ENCODE measurements at regions not wholly inside any gene's neighbourhood (a gene's known extent, or its start where the extent isn't known, plus 50 kb on each side); places are given as distances from the start of the nearest gene placed in this dataset.
"Not testable (repeated sequence)": the region's sequence is repeated elsewhere in the genome, so short reads cannot be mapped to it uniquely, and the experiment has no call there.

GRCh38 chr14:101292448-101292847, 268.8 kb upstream of the DIO3 start:
- Histone ChIP-seq H3K27ac (ENCODE audit: low read depth, low read length, poor library complexity, severe bottlenecking) (no peak overlapping the region), H3K27me3 (replicated peaks; ENCODE audit: insufficient read depth, low read depth, low read length, poor library complexity) (peaks cover 15% of the 10 kb centered on the region), H3K9me3 (ENCODE audit: low read depth, low read length, poor library complexity, severe bottlenecking) (no peaks in the 10 kb centered on the region), H3K36me3 (ENCODE audit: insufficient read depth, low read length, poor library complexity, severe bottlenecking) (no peaks in the 10 kb centered on the region), H3K4me1 (ENCODE audit: insufficient read depth, low read length, poor library complexity, severe bottlenecking) (no peaks in the 10 kb centered on the region), H3K4me3 (ENCODE audit: low read depth, low read length, poor library complexity, severe bottlenecking) (no peak overlapping the region)
- BruUV-seq (replicated peaks) = no TSS peak
- POLR2A ChIA-PET (ENCODE audit: low non-redundant PET) = no interaction called here
- no peak for DNase-seq (ENCODE audit: low spot score)
- CTCF ChIA-PET = no interaction called here
- intact Hi-C loops (cut with micrococcal nuclease; ENCODE audit: unreplicated experiment) = no loop called here
- TF ChIP-seq EZH2 (IDR thresholded peaks at IDR 0.05; ENCODE audit: borderline replicate concordance, low read depth, low read length, poor library complexity, severe bottlenecking) (no peak), CTCF (conservative IDR thresholded peaks at IDR 0.05; ENCODE audit: low read depth, low read length) (no peak)

GRCh38 chr14:101293605-101294004, 267.7 kb upstream of the DIO3 start:
- Histone ChIP-seq H3K4me3 (ENCODE audit: low read depth, low read length, poor library complexity, severe bottlenecking) (no peak overlapping the region), H3K27me3 (replicated peaks; ENCODE audit: insufficient read depth, low read depth, low read length, poor library complexity) (peaks cover 15% of the 10 kb centered on the region), H3K36me3 (ENCODE audit: insufficient read depth, low read length, poor library complexity, severe bottlenecking) (no peaks in the 10 kb centered on the region), H3K4me1 (ENCODE audit: insufficient read depth, low read length, poor library complexity, severe bottlenecking) (no peaks in the 10 kb centered on the region), H3K9me3 (ENCODE audit: low read depth, low read length, poor library complexity, severe bottlenecking) (no peaks in the 10 kb centered on the region), H3K27ac (ENCODE audit: low read depth, low read length, poor library complexity, severe bottlenecking) (no peak overlapping the region)
- TF ChIP-seq EZH2 (IDR thresholded peaks at IDR 0.05; ENCODE audit: borderline replicate concordance, low read depth, low read length, poor library complexity, severe bottlenecking) (no peak), CTCF (conservative IDR thresholded peaks at IDR 0.05; ENCODE audit: low read depth, low read length) (no peak)
- ChIA-PET POLR2A (ENCODE audit: low non-redundant PET) (no interaction called here), CTCF (no interaction called here)
- BruUV-seq (replicated peaks) = no TSS peak
- intact Hi-C loops (cut with micrococcal nuclease; ENCODE audit: unreplicated experiment) = no loop called here
- no peak for DNase-seq (ENCODE audit: low spot score)

GRCh38 chr14:101294136-101294535, 267.2 kb upstream of the DIO3 start:
- Histone ChIP-seq H3K27me3 (replicated peaks; ENCODE audit: insufficient read depth, low read depth, low read length, poor library complexity) (peaks cover 15% of the 10 kb centered on the region), H3K4me1 (ENCODE audit: insufficient read depth, low read length, poor library complexity, severe bottlenecking) (no peaks in the 10 kb centered on the region), H3K4me3 (ENCODE audit: low read depth, low read length, poor library complexity, severe bottlenecking) (no peak overlapping the region), H3K9me3 (ENCODE audit: low read depth, low read length, poor library complexity, severe bottlenecking) (no peaks in the 10 kb centered on the region), H3K36me3 (ENCODE audit: insufficient read depth, low read length, poor library complexity, severe bottlenecking) (no peaks in the 10 kb centered on the region), H3K27ac (ENCODE audit: low read depth, low read length, poor library complexity, severe bottlenecking) (no peak overlapping the region)
- TF ChIP-seq EZH2 (IDR thresholded peaks at IDR 0.05; ENCODE audit: borderline replicate concordance, low read depth, low read length, poor library complexity, severe bottlenecking) = no peak
- TF ChIP-seq CTCF (conservative IDR thresholded peaks at IDR 0.05; ENCODE audit: low read depth, low read length) = no peak
- POLR2A ChIA-PET (ENCODE audit: low non-redundant PET) = no interaction called here
- CTCF ChIA-PET = no interaction called here
- DNase-seq (ENCODE audit: low spot score) = no peak
- no TSS peak for BruUV-seq (replicated peaks)
- intact Hi-C loops (cut with micrococcal nuclease; ENCODE audit: unreplicated experiment) = no loop called here

GRCh38 chr14:101299781-101300180, 261.5 kb upstream of the DIO3 start:
- DNase-seq (ENCODE audit: low spot score); CTCF ChIA-PET; H3K4me3 ChIP-seq (ENCODE audit: low read depth, low read length, poor library complexity, severe bottlenecking); POLR2A ChIA-PET (ENCODE audit: low non-redundant PET); H3K36me3 ChIP-seq (ENCODE audit: insufficient read depth, low read length, poor library complexity, severe bottlenecking); H3K9me3 ChIP-seq (ENCODE audit: low read depth, low read length, poor library complexity, severe bottlenecking); intact Hi-C loops (cut with micrococcal nuclease; ENCODE audit: unreplicated experiment); H3K4me1 ChIP-seq (ENCODE audit: insufficient read depth, low read length, poor library complexity, severe bottlenecking); H3K27ac ChIP-seq (ENCODE audit: low read depth, low read length, poor library complexity, severe bottlenecking); BruUV-seq (replicated peaks): not testable (repeated sequence)
- peaks cover 38% of the 10 kb centered on the region for H3K27me3 ChIP-seq (replicated peaks; ENCODE audit: insufficient read depth, low read depth, low read length, poor library complexity)

Measured in A673 (cell line).